ENCODE measurements at regions not wholly inside any gene's neighbourhood (a gene's known extent, or its start where the extent isn't known, plus 50 kb on each side); places are given as distances from the start of the nearest gene placed in this dataset.
A peak's percentile ranks its signal among the peaks of the same experiment; 100 is the strongest.
"Not testable (repeated sequence)": the region's sequence is repeated elsewhere in the genome, so short reads cannot be mapped to it uniquely, and the experiment has no call there.

- H3K9me3 ChIP-seq (ENCODE audit: low read depth, low read length) = peaks cover 6% of the 10 kb centered on the region; the same call in 1 of the 2 replicates
- H3K9ac ChIP-seq (ENCODE audit: insufficient read length) = no peak overlapping the region
- H3K4me3 ChIP-seq = no peak overlapping the region
- DNase-seq (ENCODE audit: low read depth, low spot score) = peak; percentile 58
- H3K27ac ChIP-seq = no peak overlapping the region
- peaks cover 10% of the 10 kb centered on the region; the same call in 1 of the 2 replicates for H3K36me3 ChIP-seq (ENCODE audit: insufficient read depth, low read length)
- no peak for TF ChIP-seq EZH2 (IDR thresholded peaks at IDR 0.05)
These were observed 819.2 kb downstream of the RAPGEF2 start for GRCh38 chr4:159922119-159922518.

DNA sequence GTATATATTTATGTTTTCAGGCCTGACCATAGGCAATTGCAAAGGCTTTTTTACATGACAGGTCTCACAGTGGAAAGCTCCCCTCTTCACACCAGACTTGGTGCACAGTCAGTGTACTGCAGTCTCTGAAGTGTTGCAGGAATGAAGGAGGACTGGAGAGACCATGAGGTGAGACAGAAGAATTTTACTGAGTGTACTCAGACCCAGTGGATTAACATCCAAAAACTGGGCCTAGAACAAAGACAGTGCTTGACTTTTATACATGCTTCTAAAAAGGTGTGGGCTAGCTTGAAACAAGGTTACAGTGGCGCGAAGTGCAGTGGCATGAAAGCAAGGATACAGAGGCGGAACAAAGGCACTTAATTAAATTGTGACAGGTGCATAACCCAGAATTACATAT, 822.9 kb downstream of the RAPGEF2 start:
- Histone ChIP-seq H3K9ac (ENCODE audit: insufficient read length) (no peak overlapping the region), H3K4me3 (no peak overlapping the region), H3K9me3 (ENCODE audit: low read depth, low read length) (peaks cover 6% of the 10 kb centered on the region; the same call in 1 of the 2 replicates), H3K36me3 (ENCODE audit: insufficient read depth, low read length) (peaks cover 10% of the 10 kb centered on the region; the same call in 1 of the 2 replicates), H3K27ac (no peak overlapping the region)
- TF ChIP-seq EZH2 (IDR thresholded peaks at IDR 0.05) (no peak), POLR2AphosphoS5 (IDR thresholded peaks at IDR 0.05; ENCODE audit: borderline replicate concordance, low read depth, low read length) (no peak), FOXP2 (optimal IDR thresholded peaks at IDR 0.05; ENCODE audit: control extremely low read depth, extremely low read length, insufficient read depth) (no peak)
- no peak for DNase-seq (ENCODE audit: low read depth, low spot score)

DNA sequence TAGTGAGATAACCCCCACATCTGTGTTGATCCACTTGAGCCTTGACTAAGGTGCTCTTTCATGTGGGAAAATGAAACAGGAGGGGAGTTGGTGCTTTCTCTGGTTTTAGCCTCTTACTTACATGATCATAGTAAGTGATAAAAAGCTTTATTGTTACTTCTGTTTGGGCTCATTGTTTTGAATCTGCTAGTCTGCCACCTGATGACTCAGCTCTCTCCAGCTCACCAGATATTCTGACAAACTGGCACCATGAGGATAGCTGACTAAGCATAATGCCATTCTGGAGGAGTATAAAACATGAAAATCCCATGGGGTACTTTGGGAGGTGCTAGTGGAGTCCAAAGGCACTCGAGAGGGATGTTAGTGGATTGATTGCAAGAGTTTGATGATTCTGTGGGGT, 824.0 kb downstream of the RAPGEF2 start:
- no peak for TF ChIP-seq POLR2AphosphoS5 (IDR thresholded peaks at IDR 0.05; ENCODE audit: borderline replicate concordance, low read depth, low read length)
- TF ChIP-seq FOXP2 (optimal IDR thresholded peaks at IDR 0.05; ENCODE audit: control extremely low read depth, extremely low read length, insufficient read depth) = no peak
- TF ChIP-seq EZH2 (IDR thresholded peaks at IDR 0.05) = no peak
- no peak overlapping the region for H3K4me3 ChIP-seq
- DNase-seq (ENCODE audit: low read depth, low spot score) = no peak

DNA sequence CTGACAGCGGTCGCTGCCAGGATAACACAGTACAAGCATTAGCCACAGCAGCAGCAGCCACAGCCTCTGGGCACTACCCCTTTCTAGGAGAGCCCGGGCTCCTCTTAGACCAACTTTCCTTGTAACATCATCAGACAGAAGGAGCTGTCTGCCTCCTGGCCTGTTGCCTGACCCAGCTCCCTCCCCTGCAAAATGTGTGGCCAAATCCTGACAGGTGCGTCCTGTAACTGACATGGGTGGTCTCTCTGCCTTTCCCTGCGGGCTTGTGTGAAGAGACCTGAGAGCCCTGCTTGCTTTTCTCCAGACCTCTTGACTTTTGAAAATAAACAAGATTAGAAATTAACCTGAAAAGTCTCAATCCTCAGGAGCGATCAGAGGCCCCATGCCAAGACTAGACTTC, 824.9 kb downstream of the RAPGEF2 start:
- no peak overlapping the region for H3K4me3 ChIP-seq

More for the DNA sequence above, 824.0 kb downstream of the RAPGEF2 start:
- Histone ChIP-seq H3K27ac (no peak overlapping the region), H3K9ac (ENCODE audit: insufficient read length) (no peak overlapping the region), H3K9me3 (ENCODE audit: low read depth, low read length) (peaks cover 6% of the 10 kb centered on the region; the same call in 1 of the 2 replicates), H3K36me3 (ENCODE audit: insufficient read depth, low read length) (peaks cover 10% of the 10 kb centered on the region; the same call in 1 of the 2 replicates)

DNA sequence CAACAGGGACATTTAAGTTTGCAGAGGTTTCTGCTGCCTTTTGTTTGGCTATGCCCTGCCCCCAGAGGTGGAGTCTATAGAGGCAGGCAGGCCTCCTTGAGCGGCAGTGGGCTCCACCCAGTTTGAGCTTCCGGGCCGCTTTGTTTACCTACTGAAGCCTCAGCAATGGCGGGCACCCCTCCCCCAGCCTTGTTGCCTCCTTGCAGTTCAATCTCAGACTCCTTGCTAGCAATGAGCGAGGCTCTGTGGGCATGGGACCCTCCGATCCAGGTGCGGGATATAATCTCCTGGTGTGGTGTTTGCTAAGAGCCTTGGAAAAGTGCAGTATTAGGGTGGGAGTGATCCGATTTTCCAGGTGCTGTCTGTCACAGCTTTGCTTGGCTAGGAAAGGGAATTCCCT, 831.7 kb downstream of the RAPGEF2 start:
- H3K27ac ChIP-seq; DNase-seq (ENCODE audit: low read depth, low spot score); H3K9ac ChIP-seq (ENCODE audit: insufficient read length); H3K4me3 ChIP-seq; H3K9me3 ChIP-seq (ENCODE audit: low read depth, low read length); H3K36me3 ChIP-seq (ENCODE audit: insufficient read depth, low read length): not testable (repeated sequence)

More for the DNA sequence above, 824.9 kb downstream of the RAPGEF2 start:
- no peak for DNase-seq (ENCODE audit: low read depth, low spot score)
- Histone ChIP-seq H3K27ac (no peak overlapping the region), H3K9ac (ENCODE audit: insufficient read length) (no peak overlapping the region), H3K9me3 (ENCODE audit: low read depth, low read length) (peaks cover 6% of the 10 kb centered on the region; the same call in 1 of the 2 replicates), H3K36me3 (ENCODE audit: insufficient read depth, low read length) (peaks cover 10% of the 10 kb centered on the region; the same call in 1 of the 2 replicates)
- TF ChIP-seq EZH2 (IDR thresholded peaks at IDR 0.05) (no peak), FOXP2 (optimal IDR thresholded peaks at IDR 0.05; ENCODE audit: control extremely low read depth, extremely low read length, insufficient read depth) (no peak), POLR2AphosphoS5 (IDR thresholded peaks at IDR 0.05; ENCODE audit: borderline replicate concordance, low read depth, low read length) (no peak)

DNA sequence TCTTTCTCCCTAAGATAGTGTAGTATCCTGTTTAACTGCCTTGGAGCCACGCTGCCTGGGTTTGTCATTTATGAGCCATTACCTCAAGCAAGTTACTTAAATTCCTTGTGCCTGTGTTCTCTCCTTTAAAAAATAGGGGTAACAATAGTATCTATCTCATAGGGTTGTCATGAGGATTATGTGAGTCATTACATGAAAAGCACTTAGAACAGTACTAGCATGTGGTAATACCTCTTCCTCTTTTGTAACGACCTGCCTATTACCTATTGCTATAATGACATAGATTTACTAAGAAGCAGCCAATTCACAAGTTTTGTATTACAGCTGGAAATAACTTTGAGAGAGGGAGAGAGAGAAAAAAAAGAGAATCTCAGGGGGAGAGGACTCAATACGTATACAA, 834.7 kb downstream of the RAPGEF2 start:
- Histone ChIP-seq H3K4me3 (no peak overlapping the region), H3K9me3 (ENCODE audit: low read depth, low read length) (no peaks in the 10 kb centered on the region), H3K27ac (no peak overlapping the region), H3K9ac (ENCODE audit: insufficient read length) (no peak overlapping the region), H3K36me3 (ENCODE audit: insufficient read depth, low read length) (no peaks in the 10 kb centered on the region)
- DNase-seq (ENCODE audit: low read depth, low spot score) = no peak
- TF ChIP-seq FOXP2 (optimal IDR thresholded peaks at IDR 0.05; ENCODE audit: control extremely low read depth, extremely low read length, insufficient read depth) = no peak
- TF ChIP-seq EZH2 (IDR thresholded peaks at IDR 0.05) = no peak

DNA sequence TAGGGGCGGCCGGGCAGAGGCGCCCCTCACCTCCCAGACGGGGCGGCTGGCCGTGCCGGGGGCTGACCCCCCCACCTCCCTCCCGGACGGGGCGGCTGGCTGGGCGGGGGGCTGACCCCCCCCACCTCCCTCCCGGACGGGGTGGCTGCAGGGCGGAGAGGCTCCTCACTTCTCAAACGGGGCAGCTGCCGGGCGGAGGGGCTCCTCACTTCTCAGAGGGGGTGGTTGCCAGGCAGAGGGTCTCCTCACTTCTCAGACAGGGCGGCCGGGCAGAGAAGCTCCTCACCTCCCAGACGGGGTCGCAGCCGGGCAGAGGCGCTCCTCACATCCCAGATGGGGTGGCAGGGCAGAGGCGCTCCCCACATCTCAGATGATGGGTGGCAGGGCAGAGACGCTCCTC, 836.8 kb downstream of the RAPGEF2 start:
- not testable (repeated sequence) for H3K36me3 ChIP-seq (ENCODE audit: insufficient read depth, low read length); H3K27ac ChIP-seq; H3K9ac ChIP-seq (ENCODE audit: insufficient read length)

GRCh38 chr4:159941076-159941475, 838.2 kb downstream of the RAPGEF2 start:
- no peaks in the 10 kb centered on the region for H3K9me3 ChIP-seq (ENCODE audit: low read depth, low read length)
- H3K36me3 ChIP-seq (ENCODE audit: insufficient read depth, low read length) = no peaks in the 10 kb centered on the region
- H3K4me3 ChIP-seq = no peak overlapping the region
- H3K27ac ChIP-seq = no peak overlapping the region
- H3K9ac ChIP-seq (ENCODE audit: insufficient read length) = no peak overlapping the region
- DNase-seq (ENCODE audit: low read depth, low spot score) = no peak
- TF ChIP-seq POLR2AphosphoS5 (IDR thresholded peaks at IDR 0.05; ENCODE audit: borderline replicate concordance, low read depth, low read length) = no peak
- TF ChIP-seq EZH2 (IDR thresholded peaks at IDR 0.05) = no peak
- TF ChIP-seq FOXP2 (optimal IDR thresholded peaks at IDR 0.05; ENCODE audit: control extremely low read depth, extremely low read length, insufficient read depth) = no peak

More for the DNA sequence above, 836.8 kb downstream of the RAPGEF2 start:
- not testable (repeated sequence) for H3K4me3 ChIP-seq; DNase-seq (ENCODE audit: low read depth, low spot score); H3K9me3 ChIP-seq (ENCODE audit: low read depth, low read length)

- Histone ChIP-seq H3K9me3 (ENCODE audit: low read depth, low read length) (no peaks in the 10 kb centered on the region), H3K27ac (no peak overlapping the region), H3K4me3 (no peak overlapping the region), H3K36me3 (ENCODE audit: insufficient read depth, low read length) (no peaks in the 10 kb centered on the region), H3K9ac (ENCODE audit: insufficient read length) (no peak overlapping the region)
- no peak for DNase-seq (ENCODE audit: low read depth, low spot score)
- no peak for TF ChIP-seq EZH2 (IDR thresholded peaks at IDR 0.05)
- TF ChIP-seq POLR2AphosphoS5 (IDR thresholded peaks at IDR 0.05; ENCODE audit: borderline replicate concordance, low read depth, low read length) = no peak
- no peak for TF ChIP-seq FOXP2 (optimal IDR thresholded peaks at IDR 0.05; ENCODE audit: control extremely low read depth, extremely low read length, insufficient read depth)
These were observed 841.6 kb downstream of the RAPGEF2 start for GRCh38 chr4:159944477-159944876.
